ENCODE measurements at regions not wholly inside any gene's neighbourhood (a gene's known extent, or its start where the extent isn't known, plus 50 kb on each side); places are given as distances from the start of the nearest gene placed in this dataset.
A peak's percentile ranks its signal among the peaks of the same experiment; 100 is the strongest.

DNA sequence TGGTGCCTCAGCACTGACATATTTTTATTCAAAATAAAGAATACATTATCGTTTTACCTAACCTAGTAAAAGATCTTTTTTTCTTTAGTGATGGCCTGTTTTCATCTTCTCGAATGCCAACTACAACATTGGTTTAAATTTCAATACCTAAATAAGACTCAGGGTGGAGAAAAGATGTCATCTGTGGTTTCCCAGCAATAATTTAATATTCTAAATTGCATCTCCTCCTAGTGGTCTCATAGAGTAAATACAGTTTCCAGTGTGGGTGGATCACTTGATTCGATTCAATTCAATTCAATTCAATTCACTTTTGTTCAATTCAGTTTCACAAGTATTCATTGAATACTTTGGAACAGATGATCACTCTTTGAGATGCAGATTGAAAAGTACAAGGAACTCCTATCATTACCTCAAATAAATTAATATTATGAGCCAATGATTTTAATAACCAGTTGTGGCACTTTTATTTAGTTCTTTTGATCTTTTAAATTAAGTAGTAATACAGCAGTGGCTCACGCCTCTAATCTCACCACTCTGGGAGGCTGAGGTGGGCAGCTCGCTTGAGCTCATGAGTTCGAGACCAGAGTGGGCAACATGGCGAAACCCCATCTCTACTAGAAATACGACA lies 427.2 kb downstream of the FAT4 start:
- H3K27me3 ChIP-seq (ENCODE audit: control insufficient read depth in 1 of 2, insufficient read depth in 2 of 2, low read length in 2 of 2): no peaks in the 10 kb centered on the region
- no peak overlapping the region for H3K9ac ChIP-seq (ENCODE audit: insufficient read depth, low read depth, low read length)
- TF ChIP-seq SRY (CRISPR knock-in tag; IDR thresholded peaks at IDR 0.05) (no peak), RXRB (CRISPR knock-in tag; IDR thresholded peaks at IDR 0.05; ENCODE audit: borderline replicate concordance) (no peak), ZSCAN12 (CRISPR knock-in tag; IDR thresholded peaks at IDR 0.05) (no peak), STAG1 (CRISPR knock-in tag; IDR thresholded peaks at IDR 0.05) (peak; percentile 49), ZNF775 (CRISPR knock-in tag; IDR thresholded peaks at IDR 0.05; ENCODE audit: borderline replicate concordance) (no peak), ZNF446 (CRISPR knock-in tag; IDR thresholded peaks at IDR 0.05) (no peak), THYN1 (CRISPR knock-in tag; IDR thresholded peaks at IDR 0.05; ENCODE audit: borderline replicate concordance, low read depth) (no peak), SMC3 (IDR thresholded peaks at IDR 0.05; ENCODE audit: low read length) (no peak)
- TF ChIP-seq, protein P1, sequence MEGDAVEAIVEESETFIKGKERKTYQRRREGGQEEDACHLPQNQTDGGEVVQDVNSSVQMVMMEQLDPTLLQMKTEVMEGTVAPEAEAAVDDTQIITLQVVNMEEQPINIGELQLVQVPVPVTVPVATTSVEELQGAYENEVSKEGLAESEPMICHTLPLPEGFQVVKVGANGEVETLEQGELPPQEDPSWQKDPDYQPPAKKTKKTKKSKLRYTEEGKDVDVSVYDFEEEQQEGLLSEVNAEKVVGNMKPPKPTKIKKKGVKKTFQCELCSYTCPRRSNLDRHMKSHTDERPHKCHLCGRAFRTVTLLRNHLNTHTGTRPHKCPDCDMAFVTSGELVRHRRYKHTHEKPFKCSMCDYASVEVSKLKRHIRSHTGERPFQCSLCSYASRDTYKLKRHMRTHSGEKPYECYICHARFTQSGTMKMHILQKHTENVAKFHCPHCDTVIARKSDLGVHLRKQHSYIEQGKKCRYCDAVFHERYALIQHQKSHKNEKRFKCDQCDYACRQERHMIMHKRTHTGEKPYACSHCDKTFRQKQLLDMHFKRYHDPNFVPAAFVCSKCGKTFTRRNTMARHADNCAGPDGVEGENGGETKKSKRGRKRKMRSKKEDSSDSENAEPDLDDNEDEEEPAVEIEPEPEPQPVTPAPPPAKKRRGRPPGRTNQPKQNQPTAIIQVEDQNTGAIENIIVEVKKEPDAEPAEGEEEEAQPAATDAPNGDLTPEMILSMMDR (CRISPR knock-in tag; IDR thresholded peaks at IDR 0.05): peak; percentile 28
- TF ChIP-seq, protein P2, sequence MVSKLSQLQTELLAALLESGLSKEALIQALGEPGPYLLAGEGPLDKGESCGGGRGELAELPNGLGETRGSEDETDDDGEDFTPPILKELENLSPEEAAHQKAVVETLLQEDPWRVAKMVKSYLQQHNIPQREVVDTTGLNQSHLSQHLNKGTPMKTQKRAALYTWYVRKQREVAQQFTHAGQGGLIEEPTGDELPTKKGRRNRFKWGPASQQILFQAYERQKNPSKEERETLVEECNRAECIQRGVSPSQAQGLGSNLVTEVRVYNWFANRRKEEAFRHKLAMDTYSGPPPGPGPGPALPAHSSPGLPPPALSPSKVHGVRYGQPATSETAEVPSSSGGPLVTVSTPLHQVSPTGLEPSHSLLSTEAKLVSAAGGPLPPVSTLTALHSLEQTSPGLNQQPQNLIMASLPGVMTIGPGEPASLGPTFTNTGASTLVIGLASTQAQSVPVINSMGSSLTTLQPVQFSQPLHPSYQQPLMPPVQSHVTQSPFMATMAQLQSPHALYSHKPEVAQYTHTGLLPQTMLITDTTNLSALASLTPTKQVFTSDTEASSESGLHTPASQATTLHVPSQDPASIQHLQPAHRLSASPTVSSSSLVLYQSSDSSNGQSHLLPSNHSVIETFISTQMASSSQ (IDR thresholded peaks at IDR 0.05; ENCODE audit: low read depth): no peak
- TF ChIP-seq, protein P2 (CRISPR knock-in tag; IDR thresholded peaks at IDR 0.05; ENCODE audit: borderline replicate concordance): no peak
- TF ChIP-seq, protein P3, sequence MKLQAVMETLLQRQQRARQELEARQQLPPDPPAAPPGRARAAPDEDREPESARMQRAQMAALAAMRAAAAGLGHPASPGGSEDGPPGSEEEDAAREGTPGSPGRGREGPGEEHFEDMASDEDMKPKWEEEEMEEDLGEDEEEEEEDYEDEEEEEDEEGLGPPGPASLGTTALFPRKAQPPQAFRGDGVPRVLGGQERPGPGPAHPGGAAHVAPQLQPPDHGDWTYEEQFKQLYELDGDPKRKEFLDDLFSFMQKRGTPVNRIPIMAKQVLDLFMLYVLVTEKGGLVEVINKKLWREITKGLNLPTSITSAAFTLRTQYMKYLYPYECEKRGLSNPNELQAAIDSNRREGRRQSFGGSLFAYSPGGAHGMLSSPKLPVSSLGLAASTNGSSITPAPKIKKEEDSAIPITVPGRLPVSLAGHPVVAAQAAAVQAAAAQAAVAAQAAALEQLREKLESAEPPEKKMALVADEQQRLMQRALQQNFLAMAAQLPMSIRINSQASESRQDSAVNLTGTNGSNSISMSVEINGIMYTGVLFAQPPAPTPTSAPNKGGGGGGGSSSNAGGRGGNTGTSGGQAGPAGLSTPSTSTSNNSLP (IDR thresholded peaks at IDR 0.05; ENCODE audit: low read depth, low read length): peak; percentile 84; the same call in 1 of the 2 replicates

More for the DNA sequence above, 427.2 kb downstream of the FAT4 start:
- WGBS (ENCODE audit: low lambda C conversion rate): 27% methylated on average over 8 of the region's 8 CpGs
- no peak for ATAC-seq
- in situ Hi-C loops (cut with HindIII; ENCODE audit: extremely low pct_ligation_motif_present, low pct_unique_long_range_greater_than_20kb): no loop called here
- POLR2A ChIA-PET: no interaction called here
- Histone ChIP-seq H3K4me2 (ENCODE audit: low read depth, low read length) (no peak overlapping the region), H3K79me2 (ENCODE audit: insufficient read depth, low read length) (no peaks in the 10 kb centered on the region), H3K36me3 (replicated peaks in 1 of 2; ENCODE audit: control insufficient read depth in 1 of 2, insufficient read depth in 2 of 2, low read length in 2 of 2) (no peaks in the 10 kb centered on the region), H3K4me3 (replicated peaks in 1 of 3; ENCODE audit: insufficient read depth in 1 of 3, low read depth in 2 of 3, low read length in 3 of 3) (no peak overlapping the region), H3K27ac (ENCODE audit: extremely low read length, insufficient read depth, low read length) (no peak overlapping the region), H3K4me1 (ENCODE audit: insufficient read depth, low read length) (no peaks in the 10 kb centered on the region), H4K20me1 (ENCODE audit: insufficient read depth, low read length) (no peaks in the 10 kb centered on the region), H2AFZ (ENCODE audit: low read length) (no peak overlapping the region), H3K9me3 (ENCODE audit: low read length) (no peaks in the 10 kb centered on the region)
- peak; percentile 1 for DNase-seq (ENCODE audit: low spot score)
- intact Hi-C loops (cut with micrococcal nuclease; ENCODE audit: unreplicated experiment): loop anchor here (1.0 kb wide), 1 partner anchor 428 kb away; the partner anchor contains the start of gene FAT4
- FAIRE-seq: no peak
- BruUV-seq (replicated peaks): no TSS peak
- CTCF ChIA-PET (ENCODE audit: low intra/inter-chr PET ratio, low total read pairs): interaction anchor here (1.7 kb wide), 1 partner anchor 428 kb away, joined by 13 read pairs; no protein-coding TSS in a partner anchor
